ENCODE measurements at regions not wholly inside any gene's neighbourhood (a gene's known extent, or its start where the extent isn't known, plus 50 kb on each side); places are given as distances from the start of the nearest gene placed in this dataset.

GRCh38 chr3:178474526-178474925 lies 61.7 kb upstream of the KCNMB2 start:
- DNase-seq (ENCODE audit: low read depth in 1 of 2, low spot score in 2 of 2) (no peak), FAIRE-seq (no peak)
- Histone ChIP-seq H2AFZ (ENCODE audit: low read length) (no peak overlapping the region), H2BK12ac (ENCODE audit: low read depth, low read length) (no peak overlapping the region), H2BK15ac (ENCODE audit: low read length) (no peak overlapping the region), H3K4me1 (replicated peaks in 1 of 4; ENCODE audit: control insufficient read depth in 3 of 4, insufficient read depth in 4 of 4, low read length in 3 of 4) (0 out of 7 replicates have a peak, but pooled peaks cover 0 to under 1% (median under 1%) of the 10 kb centered on the region in 4 experiments), H3K4me3 (ENCODE audit: extremely low read depth in 1 of 4, insufficient read depth in 2 of 4, low read depth in 3 of 4, low read length in 4 of 4) (no peak overlapping the region), H3K56ac (replicated peaks; ENCODE audit: insufficient read length, low read depth, low read length) (no peak overlapping the region), H4K91ac (replicated peaks; ENCODE audit: insufficient read length, low read length) (no peak overlapping the region), H3K79me1 (ENCODE audit: low read depth, low read length) (no peaks in the 10 kb centered on the region), H3K23me2 (ENCODE audit: low read depth, low read length) (no peaks in the 10 kb centered on the region; the same call in 1 of the 2 replicates), H2BK5ac (ENCODE audit: low read depth, low read length) (no peak overlapping the region), H4K5ac (ENCODE audit: insufficient read length, low read depth, low read length) (no peak overlapping the region), H3K4me2 (ENCODE audit: insufficient read depth in 1 of 2, low read depth in 2 of 2, low read length in 2 of 2) (no peak overlapping the region), H3K36me3 (ENCODE audit: control insufficient read depth in 2 of 4, insufficient read depth in 4 of 4, low read length in 3 of 4) (no peaks in the 10 kb centered on the region), H3K9ac (replicated peaks in 1 of 4; ENCODE audit: extremely low read depth in 1 of 4, low read depth in 3 of 4, low read length in 3 of 4) (no peak overlapping the region), H3K14ac (ENCODE audit: insufficient read length) (no peak overlapping the region), H2BK120ac (replicated peaks; ENCODE audit: low read depth, low read length) (no peak overlapping the region), H2BK20ac (ENCODE audit: low read length) (no peak overlapping the region), H4K8ac (ENCODE audit: extremely low read depth, insufficient read depth, low read length) (no peak overlapping the region), H3K27me3 (replicated peaks in 1 of 4; ENCODE audit: control insufficient read depth in 3 of 4, extremely low read depth in 1 of 4, insufficient read depth in 3 of 4, low read length in 3 of 4) (no peaks in the 10 kb centered on the region), H4K20me1 (replicated peaks in 1 of 2; ENCODE audit: control insufficient read depth in 1 of 2, insufficient read depth in 2 of 2, low read length in 2 of 2) (no peaks in the 10 kb centered on the region), H3K4ac (replicated peaks; ENCODE audit: insufficient read length, low read depth, low read length) (no peak overlapping the region), H3K23ac (ENCODE audit: insufficient read length) (no peak overlapping the region), H2AK5ac (ENCODE audit: low read depth, low read length) (no peak overlapping the region), H3K79me2 (ENCODE audit: control insufficient read depth in 1 of 2, insufficient read depth in 2 of 2, low read length in 2 of 2) (no peaks in the 10 kb centered on the region), H3K18ac (ENCODE audit: extremely low read depth, low read length) (no peak overlapping the region), H3K27ac (ENCODE audit: low read depth, low read length) (no peak overlapping the region), H3K9me3 (ENCODE audit: insufficient read depth in 2 of 2, low read depth in 1 of 2, low read length in 1 of 2) (no peaks in the 10 kb centered on the region)
- TF ChIP-seq CBX5 (IDR thresholded peaks at IDR 0.05; ENCODE audit: low read depth, low read length) (no peak), RFX5 (IDR thresholded peaks at IDR 0.05; ENCODE audit: borderline replicate concordance, low read depth, low read length) (no peak), HDAC2 (IDR thresholded peaks at IDR 0.05; ENCODE audit: borderline replicate concordance in 1 of 2, low read depth in 2 of 2, low read length in 2 of 2) (no peak), CBX8 (IDR thresholded peaks at IDR 0.05; ENCODE audit: borderline replicate concordance, low read depth, low read length) (no peak), RAD21 (IDR thresholded peaks at IDR 0.05 in 1 of 2, conservative IDR thresholded peaks at IDR 0.05 in 1 of 2; ENCODE audit: low read depth in 2 of 2, low read length in 2 of 2) (no peak), ATF3 (IDR thresholded peaks at IDR 0.05; ENCODE audit: insufficient read depth, low read depth, low read length) (no peak), SIX5 (IDR thresholded peaks at IDR 0.05; ENCODE audit: low read depth, low read length) (no peak), RXRA (IDR thresholded peaks at IDR 0.05; ENCODE audit: insufficient read depth, low read depth, low read length) (no peak), CHD2 (IDR thresholded peaks at IDR 0.05; ENCODE audit: low read length) (no peak)
- ChIA-PET CTCF (ENCODE audit: partially characterized antibody) (interaction anchor here (0.9 to 2.2 kb wide), 5 partner anchors 11 to 441 kb away, joined by 3 to 5 read pairs (median 3); no protein-coding TSS in a partner anchor), POLR2A (ENCODE audit: partially characterized antibody) (no interaction called here)
- WGBS, 2 experiments (ENCODE audit: extremely low coverage in 1 of 2, insufficient coverage in 1 of 2, insufficient read length in 1 of 2, insufficient replicate concordance in 2 of 2, low coverage in 1 of 2, low lambda C conversion rate in 2 of 2, missing lambda C conversion rate in 1 of 2), result 74% methylated on average over 4 of the region's 4 CpGs; no CpG with 5 or more reads in 1 of the 2 experiments
